ENCODE measurements at regions not wholly inside any gene's neighbourhood (a gene's known extent, or its start where the extent isn't known, plus 50 kb on each side); places are given as distances from the start of the nearest gene placed in this dataset.

DNA sequence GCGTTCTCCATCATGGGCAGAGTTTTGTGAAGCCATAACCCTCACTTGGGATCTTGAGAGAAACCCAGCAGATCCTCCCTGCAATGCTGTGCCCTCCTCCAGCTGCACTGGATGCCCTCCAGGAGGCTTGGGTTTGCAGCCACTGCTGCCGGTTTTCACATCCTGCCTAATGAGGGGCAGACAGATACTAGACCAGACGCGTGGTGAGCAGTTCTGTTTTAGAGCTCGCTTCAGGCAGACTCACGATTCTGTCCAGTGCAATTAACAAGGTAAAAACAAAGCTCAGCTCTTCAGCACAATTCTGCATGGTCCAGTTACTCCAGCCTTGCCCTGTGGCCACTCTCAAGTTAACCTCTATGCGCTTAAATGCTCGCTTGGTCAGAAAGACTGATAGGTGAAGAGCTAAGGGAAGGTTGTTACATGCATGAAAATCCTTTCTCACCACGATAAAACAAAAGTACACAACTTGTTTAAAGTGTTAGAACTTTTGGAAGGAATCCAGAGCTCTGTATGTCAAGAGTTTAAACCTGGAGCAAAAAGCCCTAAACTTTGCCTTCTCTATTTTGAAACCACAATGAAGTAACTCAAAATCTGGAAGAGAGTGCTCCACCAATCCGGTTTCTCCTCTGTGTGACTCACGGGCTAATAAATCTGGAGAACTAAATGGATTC, 292.3 kb upstream of the FAT3 start:
- Mint-ChIP-seq H3K27ac (peak overlapping the region; percentile 15), H3K4me3 (no peak overlapping the region), H3K9me3 (peaks cover 7% of the 10 kb centered on the region), H3K4me1 (ENCODE audit: low read depth) (no peaks in the 10 kb centered on the region), H3K27me3 (ENCODE audit: low read depth) (no peaks in the 10 kb centered on the region), H3K36me3 (ENCODE audit: low read depth) (no peaks in the 10 kb centered on the region)

DNA sequence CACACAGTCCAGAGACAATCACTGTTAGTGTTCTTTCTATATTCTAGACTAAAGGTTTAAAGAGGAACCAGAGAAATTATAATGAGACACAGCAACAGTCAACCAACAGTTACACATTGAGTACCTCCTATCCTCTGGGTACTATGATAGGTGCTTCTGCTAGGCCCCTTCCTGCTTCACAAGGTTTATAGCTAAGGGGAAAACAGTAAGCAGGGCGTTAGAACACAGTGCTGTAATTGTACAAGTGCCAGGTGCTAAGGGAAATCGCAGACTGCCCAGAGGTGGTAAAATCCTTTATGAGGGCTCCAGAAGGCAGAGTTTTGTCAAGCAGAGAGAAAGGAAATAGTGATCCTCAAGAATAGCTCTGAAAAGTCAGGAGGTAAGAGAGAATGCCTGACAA, 297.2 kb upstream of the FAT3 start:
- H3K36me3 Mint-ChIP-seq (ENCODE audit: low read depth) = no peaks in the 10 kb centered on the region
- peaks cover 11% of the 10 kb centered on the region for H3K9me3 Mint-ChIP-seq
- H3K4me1 Mint-ChIP-seq (ENCODE audit: low read depth) = no peaks in the 10 kb centered on the region
- H3K27ac Mint-ChIP-seq = no peak overlapping the region
- no peaks in the 10 kb centered on the region for H3K27me3 Mint-ChIP-seq (ENCODE audit: low read depth)
- H3K4me3 Mint-ChIP-seq = no peak overlapping the region

DNA sequence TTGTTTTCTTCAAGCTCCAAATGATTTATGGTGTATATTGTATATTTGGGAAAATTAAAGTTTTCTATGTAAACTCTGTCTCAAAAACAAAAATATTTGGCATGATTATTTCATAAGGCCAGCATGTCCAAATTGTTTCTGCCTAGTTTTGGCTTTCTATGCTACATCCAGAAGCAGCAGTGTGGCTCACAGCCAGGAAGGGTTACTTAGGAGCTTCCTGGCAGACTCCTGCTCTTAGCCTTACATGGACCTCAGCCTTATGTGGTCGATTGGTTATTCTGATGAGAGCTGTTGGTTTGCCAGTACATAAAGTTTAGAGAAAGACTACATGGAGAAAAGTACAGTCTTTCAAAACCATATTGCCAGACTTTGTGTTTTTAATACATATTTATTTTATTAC, 297.7 kb upstream of the FAT3 start:
- Mint-ChIP-seq H3K4me1 (ENCODE audit: low read depth) (no peaks in the 10 kb centered on the region), H3K4me3 (no peak overlapping the region), H3K27ac (no peak overlapping the region), H3K9me3 (peaks cover 11% of the 10 kb centered on the region), H3K36me3 (ENCODE audit: low read depth) (no peaks in the 10 kb centered on the region), H3K27me3 (ENCODE audit: low read depth) (no peaks in the 10 kb centered on the region)

DNA sequence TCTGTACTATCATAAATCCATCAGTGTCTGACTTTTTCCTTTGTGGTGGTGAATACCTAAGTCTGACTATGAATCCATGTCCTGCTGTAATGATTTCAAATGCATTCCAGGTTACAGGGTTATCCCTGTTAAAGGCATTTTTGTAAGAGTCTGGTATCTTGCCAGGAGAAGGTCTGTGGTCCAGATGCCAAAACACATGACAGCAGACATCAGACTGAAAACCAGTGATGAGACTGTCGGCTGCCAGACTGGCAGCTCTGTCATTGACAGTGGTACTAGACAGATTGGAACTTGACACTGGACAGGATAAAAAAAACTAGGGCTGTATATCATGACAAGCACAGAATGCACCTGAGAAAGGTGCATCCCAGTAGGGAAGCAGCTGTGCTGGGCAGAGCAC, 301.8 kb upstream of the FAT3 start:
- no peaks in the 10 kb centered on the region for H3K4me1 Mint-ChIP-seq (ENCODE audit: low read depth)

DNA sequence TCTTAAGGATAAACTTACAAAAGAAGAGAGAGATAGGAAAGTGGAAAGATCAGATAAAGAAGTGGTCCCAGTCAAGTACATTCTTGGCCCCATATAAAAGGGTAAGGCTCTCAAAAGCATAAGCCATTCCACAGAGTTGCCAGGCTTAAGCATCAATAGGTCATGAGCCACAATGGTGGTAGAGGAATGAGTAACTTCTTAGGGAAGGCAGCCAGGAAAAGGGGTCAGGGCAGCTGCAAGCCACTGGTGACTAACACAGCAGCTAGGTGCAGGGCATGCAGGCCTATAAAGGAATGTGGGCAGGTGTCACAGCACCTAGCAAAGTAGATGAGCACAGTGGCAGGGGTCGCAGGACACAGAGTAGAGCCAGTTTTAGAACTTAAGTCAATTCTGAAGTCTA, 302.6 kb upstream of the FAT3 start:
- H3K36me3 Mint-ChIP-seq (ENCODE audit: low read depth) = no peaks in the 10 kb centered on the region
- H3K4me3 Mint-ChIP-seq = no peak overlapping the region
- no peaks in the 10 kb centered on the region for H3K27me3 Mint-ChIP-seq (ENCODE audit: low read depth)
- H3K9me3 Mint-ChIP-seq = peaks cover 25% of the 10 kb centered on the region
- H3K27ac Mint-ChIP-seq = no peak overlapping the region
- no peaks in the 10 kb centered on the region for H3K4me1 Mint-ChIP-seq (ENCODE audit: low read depth)

More for the DNA sequence above, 301.8 kb upstream of the FAT3 start:
- Mint-ChIP-seq H3K36me3 (ENCODE audit: low read depth) (no peaks in the 10 kb centered on the region), H3K9me3 (peaks cover 25% of the 10 kb centered on the region), H3K4me3 (no peak overlapping the region), H3K27ac (no peak overlapping the region), H3K27me3 (ENCODE audit: low read depth) (no peaks in the 10 kb centered on the region)

DNA sequence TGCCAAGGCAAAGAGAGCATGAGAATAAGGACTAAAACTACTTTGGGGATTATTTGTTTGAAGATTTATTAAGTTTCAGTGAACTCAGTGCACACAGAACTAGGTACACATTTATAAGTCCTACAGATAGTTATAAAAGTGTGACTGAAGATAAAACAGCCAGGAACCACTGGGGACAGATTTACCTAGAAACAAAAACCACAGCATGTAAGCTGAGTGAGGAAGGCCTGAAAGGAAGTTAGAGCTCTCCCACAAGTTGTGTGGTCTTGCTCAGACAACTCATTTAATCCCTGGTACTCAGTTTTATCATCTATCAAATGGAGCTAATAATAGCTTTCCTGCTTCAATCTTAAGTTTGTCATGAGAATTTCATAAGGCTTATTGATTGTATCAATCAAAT, 311.2 kb upstream of the FAT3 start:
- no peak overlapping the region for H3K4me3 Mint-ChIP-seq
- H3K27ac Mint-ChIP-seq = no peak overlapping the region
- H3K4me1 Mint-ChIP-seq (ENCODE audit: low read depth) = no peaks in the 10 kb centered on the region
- no peaks in the 10 kb centered on the region for H3K27me3 Mint-ChIP-seq (ENCODE audit: low read depth)
- no peaks in the 10 kb centered on the region for H3K36me3 Mint-ChIP-seq (ENCODE audit: low read depth)
- H3K9me3 Mint-ChIP-seq = peaks cover 10% of the 10 kb centered on the region

DNA sequence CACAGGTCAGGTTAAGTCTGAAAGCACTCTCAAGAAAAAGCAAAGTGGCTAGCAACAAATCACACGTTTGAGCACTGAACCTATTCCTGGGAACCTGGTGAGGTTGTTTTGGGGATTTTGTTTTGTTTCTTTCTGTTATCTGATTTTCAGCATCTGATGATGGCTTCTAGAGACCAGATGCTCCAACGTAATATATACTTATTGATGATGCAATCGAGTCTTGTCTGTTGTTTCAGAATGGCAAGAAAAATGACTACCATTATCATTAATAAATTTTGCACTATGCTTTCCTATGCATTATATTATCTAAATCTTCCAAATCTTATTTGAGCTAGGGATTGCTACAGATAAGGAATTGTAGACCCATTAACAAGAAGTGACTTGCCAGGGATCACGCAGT, 312.3 kb upstream of the FAT3 start:
- no peak overlapping the region for H3K4me3 Mint-ChIP-seq
- peaks cover 10% of the 10 kb centered on the region for H3K9me3 Mint-ChIP-seq
- no peaks in the 10 kb centered on the region for H3K4me1 Mint-ChIP-seq (ENCODE audit: low read depth)
- no peak overlapping the region for H3K27ac Mint-ChIP-seq
- H3K36me3 Mint-ChIP-seq (ENCODE audit: low read depth) = no peaks in the 10 kb centered on the region
- no peaks in the 10 kb centered on the region for H3K27me3 Mint-ChIP-seq (ENCODE audit: low read depth)

DNA sequence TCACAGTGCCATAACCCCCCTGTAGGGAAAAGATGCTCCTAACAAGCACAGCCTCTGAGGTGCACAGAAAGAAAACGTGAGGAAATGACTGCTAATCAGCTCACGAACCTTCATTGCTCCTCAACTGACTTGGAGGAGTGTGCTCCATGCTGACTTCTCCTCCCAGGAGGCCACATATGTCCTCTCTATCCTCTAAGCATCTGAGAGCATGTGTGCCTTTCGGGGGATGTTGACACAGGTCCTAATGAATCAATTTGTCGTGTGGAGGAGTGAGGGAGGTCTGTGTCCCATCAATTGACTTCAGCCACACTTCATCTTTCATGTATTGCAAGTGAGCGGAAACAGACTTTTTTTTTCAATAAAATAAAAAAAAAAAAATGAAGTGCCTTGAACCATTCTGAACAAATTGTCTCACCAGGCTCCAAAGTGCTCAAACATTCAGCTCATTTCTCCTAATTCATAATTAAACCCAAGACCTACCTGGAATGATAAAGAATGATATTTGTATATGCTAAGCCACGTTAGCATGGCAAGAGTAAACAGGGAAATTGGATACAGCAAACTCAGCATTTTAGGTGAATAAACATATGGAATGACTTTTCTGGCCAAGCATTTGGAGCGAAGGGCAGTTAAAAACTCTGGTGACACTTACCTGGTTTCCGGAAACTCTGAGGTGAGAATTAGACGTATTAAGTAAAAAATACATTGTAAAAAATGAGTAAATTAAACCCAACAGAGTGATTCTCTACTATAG, 317.6 kb upstream of the FAT3 start:
- H3K9me3 Mint-ChIP-seq = peaks cover 4% of the 10 kb centered on the region
- no peaks in the 10 kb centered on the region for H3K36me3 Mint-ChIP-seq (ENCODE audit: low read depth)
- H3K4me3 Mint-ChIP-seq = no peak overlapping the region
- no peaks in the 10 kb centered on the region for H3K27me3 Mint-ChIP-seq (ENCODE audit: low read depth)
- H3K4me1 Mint-ChIP-seq (ENCODE audit: low read depth) = no peaks in the 10 kb centered on the region
- no peak overlapping the region for H3K27ac Mint-ChIP-seq

DNA sequence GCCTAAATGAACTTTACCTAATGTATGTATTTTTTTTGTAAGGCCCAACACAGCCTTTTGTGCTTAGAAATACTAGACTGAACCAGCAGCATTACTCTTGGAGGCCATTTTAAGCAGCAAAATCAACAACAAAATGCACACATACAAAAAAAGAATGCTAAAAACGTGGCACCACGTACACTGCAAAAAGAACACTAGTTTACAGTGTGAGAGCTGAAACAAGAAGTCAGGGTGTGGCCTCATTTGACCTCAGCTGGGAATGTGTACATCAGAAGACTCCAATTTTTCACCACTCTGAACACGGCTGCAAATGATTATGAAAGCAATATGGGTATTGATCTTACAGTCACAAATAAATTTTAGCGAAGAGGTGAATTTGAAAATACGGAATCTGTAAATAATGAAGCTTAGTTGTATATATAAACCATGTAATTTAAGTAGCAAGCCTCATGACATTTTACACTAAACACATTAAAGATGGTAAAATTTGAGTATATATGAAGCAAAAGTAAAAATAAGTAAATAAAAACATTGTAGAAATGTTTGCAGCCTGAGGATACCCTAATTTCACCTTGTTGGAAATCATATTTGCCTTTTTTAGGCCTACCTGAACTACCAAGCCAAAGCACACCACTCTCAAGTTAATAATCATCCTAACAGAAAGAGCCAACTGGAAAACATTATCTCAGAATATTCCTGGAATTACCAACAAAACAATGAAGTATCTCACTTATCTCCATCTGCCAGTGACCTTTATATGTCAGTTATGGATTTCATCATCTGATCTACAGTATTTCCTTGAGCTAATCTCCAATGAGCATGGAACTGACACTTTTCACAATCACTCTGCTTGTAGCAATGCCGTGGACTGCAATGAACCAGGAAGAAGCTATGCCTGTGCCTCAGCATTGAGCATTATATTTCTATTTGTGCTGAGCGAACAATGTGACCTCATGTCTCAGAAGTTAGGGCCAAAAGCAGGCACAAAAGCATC, 319.5 kb upstream of the FAT3 start:
- Mint-ChIP-seq H3K4me1 (ENCODE audit: low read depth) (no peaks in the 10 kb centered on the region), H3K27ac (no peak overlapping the region), H3K36me3 (ENCODE audit: low read depth) (no peaks in the 10 kb centered on the region), H3K27me3 (ENCODE audit: low read depth) (no peaks in the 10 kb centered on the region), H3K9me3 (peaks cover 4% of the 10 kb centered on the region), H3K4me3 (no peak overlapping the region)

DNA sequence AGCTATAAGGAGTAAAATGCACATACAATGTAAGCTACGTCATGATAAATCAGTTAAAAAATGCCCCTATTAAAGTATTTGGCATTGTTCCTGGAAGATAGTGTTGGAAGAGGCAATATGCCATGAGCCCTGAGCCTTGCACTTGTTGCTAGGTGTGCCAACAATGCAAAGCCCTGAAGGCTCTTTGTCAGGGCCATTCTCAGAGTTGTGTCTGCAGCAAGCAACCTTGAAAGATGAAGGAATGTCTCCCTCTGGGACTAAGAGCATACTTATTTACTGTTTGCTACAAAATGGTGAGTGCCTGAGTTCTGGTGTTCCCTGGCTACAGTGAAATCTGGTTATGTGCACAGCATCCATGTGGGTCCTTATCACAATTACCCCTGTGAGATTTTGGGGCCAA, 322.3 kb upstream of the FAT3 start:
- no peaks in the 10 kb centered on the region for H3K36me3 Mint-ChIP-seq (ENCODE audit: low read depth)
- H3K27me3 Mint-ChIP-seq (ENCODE audit: low read depth) = no peaks in the 10 kb centered on the region
- no peak overlapping the region for H3K4me3 Mint-ChIP-seq
- no peak overlapping the region for H3K27ac Mint-ChIP-seq
- no peaks in the 10 kb centered on the region for H3K4me1 Mint-ChIP-seq (ENCODE audit: low read depth)
- H3K9me3 Mint-ChIP-seq = no peaks in the 10 kb centered on the region

DNA sequence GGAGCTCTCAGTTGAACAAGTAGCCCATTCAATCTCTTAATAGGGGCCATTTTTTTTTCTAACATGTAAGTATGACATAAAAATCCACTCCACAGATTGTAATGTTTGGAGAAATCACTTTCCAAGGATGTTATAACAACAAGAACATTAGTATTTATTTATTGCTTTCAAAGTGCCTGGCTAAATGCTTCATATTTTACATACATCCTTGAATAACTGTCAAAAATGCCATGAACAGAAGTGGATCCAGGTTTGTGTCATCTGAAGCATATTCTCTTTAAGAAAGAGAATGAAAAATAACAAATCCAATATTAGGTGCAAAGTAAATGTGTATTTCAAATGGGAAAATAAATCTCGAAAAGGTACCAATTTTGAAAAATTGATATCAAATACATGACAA, 344.0 kb upstream of the FAT3 start:
- H3K4me1 Mint-ChIP-seq (ENCODE audit: low read depth) = no peaks in the 10 kb centered on the region
- H3K27me3 Mint-ChIP-seq (ENCODE audit: low read depth) = no peaks in the 10 kb centered on the region
- no peak overlapping the region for H3K4me3 Mint-ChIP-seq
- H3K9me3 Mint-ChIP-seq = peaks cover 6% of the 10 kb centered on the region
- no peaks in the 10 kb centered on the region for H3K36me3 Mint-ChIP-seq (ENCODE audit: low read depth)
- no peak overlapping the region for H3K27ac Mint-ChIP-seq

DNA sequence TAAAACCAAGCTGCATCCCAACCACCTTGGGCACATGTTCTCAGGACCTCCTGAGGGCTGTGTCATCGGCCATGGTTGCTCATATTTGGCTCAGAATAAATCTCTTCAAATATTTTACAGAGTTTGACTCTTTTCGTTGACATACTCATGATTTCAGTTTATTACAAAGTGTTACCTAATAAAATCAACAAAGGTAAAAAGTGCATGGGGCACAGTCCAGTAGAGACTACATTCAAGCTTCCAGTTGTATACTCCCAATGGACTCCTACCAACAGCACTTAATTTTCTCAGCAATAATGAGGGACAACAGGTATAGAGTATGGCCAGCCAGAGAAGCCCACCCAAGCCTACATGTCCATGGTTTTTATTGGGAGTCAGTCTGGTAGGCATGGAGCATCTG, 347.9 kb upstream of the FAT3 start:
- no peak overlapping the region for H3K4me3 Mint-ChIP-seq
- H3K36me3 Mint-ChIP-seq (ENCODE audit: low read depth) = no peaks in the 10 kb centered on the region
- peaks cover 11% of the 10 kb centered on the region for H3K9me3 Mint-ChIP-seq
- H3K27me3 Mint-ChIP-seq (ENCODE audit: low read depth) = no peaks in the 10 kb centered on the region
- H3K4me1 Mint-ChIP-seq (ENCODE audit: low read depth) = no peaks in the 10 kb centered on the region
- no peak overlapping the region for H3K27ac Mint-ChIP-seq

DNA sequence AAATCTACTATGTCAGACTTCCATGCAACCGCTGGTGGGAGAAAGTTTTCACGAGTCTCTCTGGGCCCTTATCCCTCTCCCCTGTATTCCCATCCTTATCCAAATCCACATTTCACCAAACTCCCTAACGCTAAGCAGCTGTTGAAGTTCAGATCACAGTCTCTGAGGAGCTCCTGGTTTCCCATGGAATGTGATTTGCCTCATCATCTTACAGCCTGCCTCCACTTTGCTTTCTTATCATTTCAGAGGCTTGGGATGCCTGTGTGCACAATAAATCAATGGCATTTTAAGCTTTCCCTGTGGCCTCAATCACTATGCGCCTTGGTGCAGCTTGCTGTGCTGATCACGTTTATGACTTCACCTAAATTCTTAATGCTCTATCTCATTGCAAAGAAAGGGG, 352.4 kb upstream of the FAT3 start:
- H3K4me1 Mint-ChIP-seq (ENCODE audit: low read depth) = no peaks in the 10 kb centered on the region
- no peaks in the 10 kb centered on the region for H3K36me3 Mint-ChIP-seq (ENCODE audit: low read depth)
- H3K27ac Mint-ChIP-seq = no peak overlapping the region
- H3K9me3 Mint-ChIP-seq = peaks cover 19% of the 10 kb centered on the region
- no peak overlapping the region for H3K4me3 Mint-ChIP-seq
- H3K27me3 Mint-ChIP-seq (ENCODE audit: low read depth) = no peaks in the 10 kb centered on the region

DNA sequence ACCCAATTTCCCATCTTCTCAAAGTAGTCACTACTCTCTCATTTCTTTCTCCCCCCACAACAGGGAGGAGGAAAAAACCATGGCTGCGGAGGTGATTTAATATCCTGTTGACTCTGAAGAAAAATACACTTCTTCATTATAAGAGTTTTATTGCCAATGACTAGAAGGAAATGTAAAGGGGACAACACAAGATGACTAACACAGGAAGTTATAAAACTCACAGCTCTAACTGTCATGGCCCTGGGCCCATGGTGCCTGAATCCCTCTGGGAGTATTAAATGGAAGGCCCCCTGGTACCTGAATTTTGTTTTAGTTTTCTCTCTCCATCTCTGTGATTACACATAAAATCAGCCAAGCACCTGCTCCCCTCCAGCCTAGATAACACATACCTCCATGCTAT, 352.8 kb upstream of the FAT3 start:
- Mint-ChIP-seq H3K36me3 (ENCODE audit: low read depth) (no peaks in the 10 kb centered on the region), H3K27ac (no peak overlapping the region), H3K27me3 (ENCODE audit: low read depth) (no peaks in the 10 kb centered on the region), H3K4me1 (ENCODE audit: low read depth) (no peaks in the 10 kb centered on the region), H3K4me3 (no peak overlapping the region), H3K9me3 (peaks cover 19% of the 10 kb centered on the region)

Measured in T-helper 1 cell treated with Interleukin-12 subunit alpha and Interleukin-12 subunit beta and Interleukin-4 antibody, amounts not matched to agents 30 μg/mL and 1 μg/mL, for 36 hours (primary cell).